Endothelial cell of umbilical vein (primary cell): ENCODE measurements at regions not wholly inside any gene's neighbourhood (a gene's known extent, or its start where the extent isn't known, plus 50 kb on each side); places are given as distances from the start of the nearest gene placed in this dataset.

Experiments used
- BruUV-seq: library from RNA; stranded (reverse); fragments of 400-500 nt; replicated peaks from 2 replicates; lab custom pipeline; 2021; lab: Mats Ljungman, UMichigan
- CTCF ChIA-PET: fragments of 300-600, 350-600 bp; sonication (Branson Sonifier 250); formaldehyde crosslinking; loops from one replicate; lab custom pipeline; 2021; ENCODE audit warnings: antibody characterized with exemption, inconsistent platforms; lab: Charles Lee
- POLR2A ChIA-PET: fragments of 300-600, 350-600 bp; sonication (Branson Sonifier 250); formaldehyde crosslinking; loops from one replicate; lab custom pipeline; 2021; ENCODE audit warnings: antibody characterized with exemption, inconsistent platforms; lab: Charles Lee
- DNase-seq: peaks from one replicate; pipeline ENCODE4 v3.0.0-alpha.2; 2011; ENCODE audit warnings: low read depth, low spot score
- FAIRE-seq: peaks from 2 replicates; lab custom pipeline; 2011; peaks lifted over from hg19 to GRCh38; lab: Jason Lieb, UNC
- H2AFZ ChIP-seq: 2 replicates; pipeline ENCODE4 v1.6.0; 2012; ENCODE audit warnings: low read depth, low read length, control low read depth, inconsistent platforms
- H3K27ac ChIP-seq: 2 replicates; pipeline ENCODE4 v1.5.1; 2011; ENCODE audit warnings: low read depth, mild to moderate bottlenecking, control low read depth, low read length, moderate library complexity; ENCODE audit not compliant: insufficient read depth
- H3K27me3 ChIP-seq, 2 experiments: 2 replicates each; pipeline versions ENCODE4 v1.6.0 to v1.6.1; 2011; ENCODE audit warnings: low read length in 2 of 2, mixed read lengths in 1 of 2; ENCODE audit not compliant: control insufficient read depth in 2 of 2, insufficient read depth in 2 of 2
- H3K36me3 ChIP-seq, 2 experiments: 2 replicates in 1 of 2; 3 replicates in 1 of 2; pipeline ENCODE4 v1.5.1; 2011; ENCODE audit warnings: low read length in 2 of 2, mild to moderate bottlenecking in 1 of 2, moderate library complexity in 1 of 2; ENCODE audit not compliant: control insufficient read depth in 2 of 2, insufficient read depth in 2 of 2; ENCODE audit errors: extremely low read depth in 1 of 2
- H3K4me1 ChIP-seq: 3 replicates; pipeline ENCODE4 v1.5.1; 2011; ENCODE audit warnings: mild to moderate bottlenecking, low read length; ENCODE audit not compliant: control insufficient read depth, insufficient read depth; ENCODE audit errors: extremely low read depth
- H3K4me2 ChIP-seq: 2 replicates; pipeline ENCODE4 v1.6.1; 2011; ENCODE audit warnings: low read length, control low read depth, mixed read lengths; ENCODE audit not compliant: insufficient read depth
- H3K4me3 ChIP-seq, 3 experiments: fragments of 200-600 bp in 1 of 3; sonication (generic), shearing (Covaris generic) in 1 of 3; replicated peaks in 1 of 3; 2 replicates each; pipeline ENCODE4 v1.5.1; 2011 to 2016; ENCODE audit warnings: control low read depth in 3 of 3, low read length in 3 of 3, mild to moderate bottlenecking in 2 of 3, inconsistent platforms in 1 of 3, low read depth in 1 of 3, moderate library complexity in 1 of 3; ENCODE audit not compliant: insufficient read depth in 1 of 3
- H3K79me2 ChIP-seq: 2 replicates; pipeline ENCODE4 v1.6.0; 2012; ENCODE audit warnings: low read length, inconsistent platforms; ENCODE audit not compliant: control insufficient read depth, insufficient read depth
- H3K9ac ChIP-seq: replicated peaks from 2 replicates; pipeline ENCODE3; 2011; ENCODE audit warnings: low read length, control low read depth; ENCODE audit not compliant: insufficient read depth; ENCODE audit errors: extremely low read depth
- H3K9me1 ChIP-seq: replicated peaks from 3 replicates; pipeline ENCODE4 v1.6.0; 2011; ENCODE audit warnings: mild to moderate bottlenecking, low read length; ENCODE audit not compliant: control insufficient read depth, insufficient read depth; ENCODE audit errors: extremely low read depth
- H3K9me3 ChIP-seq: replicated peaks from 2 replicates; pipeline ENCODE4 v1.5.1; 2012; ENCODE audit warnings: low read length, inconsistent platforms; ENCODE audit not compliant: control insufficient read depth, insufficient read depth
- H4K20me1 ChIP-seq: replicated peaks from 2 replicates; pipeline ENCODE3; 2011; ENCODE audit warnings: mild to moderate bottlenecking, low read length; ENCODE audit not compliant: control insufficient read depth, insufficient read depth; ENCODE audit errors: extremely low read depth
- EZH2 ChIP-seq: IDR thresholded peaks from 2 replicates; pipeline ENCODE4 v1.6.1; 2012; ENCODE audit warnings: borderline replicate concordance, low read depth, mild to moderate bottlenecking, moderate library complexity, low read length, inconsistent platforms; ENCODE audit not compliant: severe bottlenecking
- FOS ChIP-seq: IDR thresholded peaks from 2 replicates; pipeline ENCODE4 v1.6.1; 2011; ENCODE audit warnings: mild to moderate bottlenecking, low read length, moderate library complexity, borderline replicate concordance; ENCODE audit not compliant: insufficient read depth
- GATA2 ChIP-seq: IDR thresholded peaks from 2 replicates; pipeline ENCODE4 v1.7.0; 2011; ENCODE audit warnings: low read depth, mild to moderate bottlenecking, moderate library complexity, mixed read lengths, low read length; ENCODE audit not compliant: insufficient read length, insufficient read depth
- MYC ChIP-seq: IDR thresholded peaks from one replicate; pipeline ENCODE4 v1.6.1; 2011; ENCODE audit warnings: mild to moderate bottlenecking, low read depth, low read length
- POLR2A ChIP-seq: IDR thresholded peaks from 2 replicates; pipeline ENCODE4 v1.6.1; 2012; ENCODE audit warnings: low read depth, mild to moderate bottlenecking, control low read depth, low read length
- POLR2AphosphoS5 ChIP-seq: IDR thresholded peaks from 2 replicates; pipeline ENCODE4 v1.6.1; 2012; ENCODE audit warnings: low read depth, mild to moderate bottlenecking, control low read depth, low read length, moderate library complexity; ENCODE audit not compliant: insufficient read depth
- dilution Hi-C: fragments of 300-500 bp; cut with MboI; formaldehyde crosslinking; loops from one replicate; pipeline ENCODE4 v1.15.0; 2019; ENCODE audit warnings: low sequenced_read_pairs; ENCODE audit not compliant: extremely low pct_ligation_motif_present
- intact Hi-C: fragments of 100-400 bp; cut with micrococcal nuclease; formaldehyde crosslinking; loops from one replicate; pipeline ENCODE4 v1.10.0; 2022
- TF ChIP-seq, protein P1 (sequence below), 2 donors: IDR thresholded peaks; 1 replicate in 1 of 2; 2 replicates in 1 of 2; pipeline ENCODE4 v1.5.1; 2011; ENCODE audit warnings: low read length in 2 of 2, mild to moderate bottlenecking in 2 of 2, moderate library complexity in 2 of 2, control low read depth in 1 of 2, inconsistent platforms in 1 of 2, low read depth in 1 of 2; ENCODE audit not compliant: insufficient read depth in 1 of 2; ENCODE audit errors: extremely low read depth in 1 of 2
- TF ChIP-seq, protein P2 (sequence below): IDR thresholded peaks from 2 replicates; pipeline ENCODE4 v1.6.1; 2011; ENCODE audit not compliant: insufficient read depth, insufficient read length

DNA sequence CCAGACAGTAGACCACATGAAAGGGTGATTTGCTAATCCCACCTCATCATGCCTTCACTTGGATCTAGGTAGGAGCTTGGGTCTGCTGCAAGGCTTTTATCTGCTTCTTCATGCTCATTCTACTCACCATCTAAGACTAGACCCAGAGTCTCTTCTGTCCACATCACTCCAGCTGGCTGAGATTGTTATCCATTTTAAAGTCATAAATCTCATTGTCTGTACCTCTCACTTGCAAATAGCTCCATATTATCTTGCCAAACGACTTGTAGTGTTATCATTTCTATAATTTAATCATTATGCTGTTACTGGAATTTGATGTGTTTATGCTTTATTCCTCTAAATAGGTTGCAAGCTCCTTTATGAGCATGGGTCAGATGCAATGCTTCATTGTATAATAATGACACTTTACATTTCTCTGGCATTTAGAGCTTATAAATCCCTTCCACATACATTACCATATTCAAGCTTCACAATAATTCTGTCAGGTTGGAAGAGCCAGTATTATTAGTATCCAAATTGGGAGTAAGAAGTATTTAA lies 254.2 kb upstream of the SORL1-AS1 start:
- DNase-seq (no peak), FAIRE-seq (no peak)
- no peak overlapping the region for H3K9ac ChIP-seq
- CTCF ChIA-PET = interaction anchor here (0.8 to 1.0 kb wide), 3 partner anchors 10 to 17 kb away, joined by 3 to 4 read pairs (median 3); no protein-coding TSS in a partner anchor
- H3K9me3 ChIP-seq = no peaks in the 10 kb centered on the region
- TF ChIP-seq FOS (no peak), POLR2A (no peak), POLR2AphosphoS5 (no peak), GATA2 (no peak), EZH2 (no peak), MYC (no peak)
- TF ChIP-seq, protein P1, sequence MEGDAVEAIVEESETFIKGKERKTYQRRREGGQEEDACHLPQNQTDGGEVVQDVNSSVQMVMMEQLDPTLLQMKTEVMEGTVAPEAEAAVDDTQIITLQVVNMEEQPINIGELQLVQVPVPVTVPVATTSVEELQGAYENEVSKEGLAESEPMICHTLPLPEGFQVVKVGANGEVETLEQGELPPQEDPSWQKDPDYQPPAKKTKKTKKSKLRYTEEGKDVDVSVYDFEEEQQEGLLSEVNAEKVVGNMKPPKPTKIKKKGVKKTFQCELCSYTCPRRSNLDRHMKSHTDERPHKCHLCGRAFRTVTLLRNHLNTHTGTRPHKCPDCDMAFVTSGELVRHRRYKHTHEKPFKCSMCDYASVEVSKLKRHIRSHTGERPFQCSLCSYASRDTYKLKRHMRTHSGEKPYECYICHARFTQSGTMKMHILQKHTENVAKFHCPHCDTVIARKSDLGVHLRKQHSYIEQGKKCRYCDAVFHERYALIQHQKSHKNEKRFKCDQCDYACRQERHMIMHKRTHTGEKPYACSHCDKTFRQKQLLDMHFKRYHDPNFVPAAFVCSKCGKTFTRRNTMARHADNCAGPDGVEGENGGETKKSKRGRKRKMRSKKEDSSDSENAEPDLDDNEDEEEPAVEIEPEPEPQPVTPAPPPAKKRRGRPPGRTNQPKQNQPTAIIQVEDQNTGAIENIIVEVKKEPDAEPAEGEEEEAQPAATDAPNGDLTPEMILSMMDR (IDR thresholded peaks at IDR 0.05; ENCODE audit: extremely low read depth in 1 of 2, insufficient read depth in 1 of 2, low read depth in 1 of 2, low read length in 2 of 2) = no peak
- TF ChIP-seq, protein P2, sequence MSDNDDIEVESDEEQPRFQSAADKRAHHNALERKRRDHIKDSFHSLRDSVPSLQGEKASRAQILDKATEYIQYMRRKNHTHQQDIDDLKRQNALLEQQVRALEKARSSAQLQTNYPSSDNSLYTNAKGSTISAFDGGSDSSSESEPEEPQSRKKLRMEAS = no peak
- dilution Hi-C loops = no loop called here
- H3K4me2 ChIP-seq = no peak overlapping the region
- H3K4me3 ChIP-seq = no peak overlapping the region
- peaks cover 3 to 5% of the 10 kb centered on the region in 2 experiments for H3K27me3 ChIP-seq
- H3K27ac ChIP-seq = no peak overlapping the region
- no peak overlapping the region for H2AFZ ChIP-seq
- H3K79me2 ChIP-seq = no peaks in the 10 kb centered on the region
- H4K20me1 ChIP-seq = no peaks in the 10 kb centered on the region
- H3K4me1 ChIP-seq = no peaks in the 10 kb centered on the region
- no peaks in the 10 kb centered on the region for H3K9me1 ChIP-seq
- no peaks in the 10 kb centered on the region for H3K36me3 ChIP-seq
- intact Hi-C loops = no loop called here
- POLR2A ChIA-PET = no interaction called here
- no TSS peak for BruUV-seq
